Mesenchymal stem cell (in vitro differentiated cells and primary cell): ENCODE measurements at regions not wholly inside any gene's neighbourhood (a gene's known extent, or its start where the extent isn't known, plus 50 kb on each side); places are given as distances from the start of the nearest gene placed in this dataset.

Experiments
- DNase-seq: peaks from one replicate; pipeline ENCODE4 v3.0.0-alpha.2; 2013
- H2AFZ ChIP-seq: one replicate; pipeline ENCODE4 v1.6.1; 2013; ENCODE audit warnings: low read depth, mild to moderate bottlenecking, control low read depth, inconsistent platforms, low read length, moderate library complexity
- H2AK5ac ChIP-seq: 2 replicates; pipeline ENCODE4 v1.6.1; 2013; ENCODE audit warnings: low read length, moderate library complexity, mild to moderate bottlenecking, inconsistent platforms; ENCODE audit not compliant: severe bottlenecking
- H2BK120ac ChIP-seq: one replicate; pipeline ENCODE4 v1.6.1; 2013; ENCODE audit warnings: low read depth, mild to moderate bottlenecking, inconsistent platforms, low read length, moderate library complexity
- H2BK12ac ChIP-seq, 2 experiments: one replicate each; pipeline ENCODE4 v1.6.1; 2013; ENCODE audit warnings: inconsistent platforms in 2 of 2, low read length in 2 of 2, mild to moderate bottlenecking in 2 of 2, moderate library complexity in 2 of 2, control low read depth in 1 of 2
- H2BK15ac ChIP-seq: one replicate; pipeline ENCODE4 v1.6.1; 2013; ENCODE audit warnings: mild to moderate bottlenecking, low read depth, inconsistent platforms; ENCODE audit not compliant: poor library complexity, severe bottlenecking
- H2BK5ac ChIP-seq: 2 replicates; pipeline ENCODE4 v1.6.1; 2013; ENCODE audit warnings: low read depth, mild to moderate bottlenecking, low read length, control low read depth, inconsistent platforms; ENCODE audit not compliant: poor library complexity, severe bottlenecking
- H3K14ac ChIP-seq, 2 experiments: one replicate each; pipeline ENCODE4 v1.6.1; 2013; ENCODE audit warnings: inconsistent platforms in 2 of 2, low read length in 2 of 2, control low read depth in 1 of 2, mild to moderate bottlenecking in 1 of 2, moderate library complexity in 1 of 2
- H3K18ac ChIP-seq, 2 experiments: one replicate each; pipeline ENCODE4 v1.6.1; 2013; ENCODE audit warnings: inconsistent platforms in 2 of 2, low read length in 2 of 2, control low read depth in 1 of 2, low read depth in 1 of 2, mild to moderate bottlenecking in 1 of 2
- H3K23ac ChIP-seq, 2 experiments: one replicate each; pipeline ENCODE4 v1.6.1; 2013; ENCODE audit warnings: inconsistent platforms in 2 of 2, low read length in 2 of 2, mild to moderate bottlenecking in 2 of 2, moderate library complexity in 2 of 2, control low read depth in 1 of 2
- H3K27ac ChIP-seq: 2 replicates; pipeline ENCODE4 v1.5.1; 2013; ENCODE audit warnings: mild to moderate bottlenecking, moderate library complexity, low read length, control low read depth, inconsistent platforms; ENCODE audit not compliant: poor library complexity, severe bottlenecking
- H3K27me3 ChIP-seq, 2 experiments: 2 replicates each; pipeline versions ENCODE4 v1.6.1 to v1.7.0; 2013; ENCODE audit warnings: low read length in 2 of 2, mild to moderate bottlenecking in 2 of 2, moderate library complexity in 2 of 2, control low read depth in 1 of 2, inconsistent platforms in 1 of 2; ENCODE audit not compliant: control insufficient read depth in 1 of 2, insufficient read depth in 1 of 2
- H3K36me3 ChIP-seq, 2 experiments: 2 replicates each; pipeline versions ENCODE4 v1.6.1 to v1.7.0; 2013; ENCODE audit warnings: low read length in 2 of 2, control low read depth in 1 of 2, inconsistent platforms in 1 of 2, low read depth in 1 of 2, mild to moderate bottlenecking in 1 of 2; ENCODE audit not compliant: insufficient read depth in 2 of 2, control insufficient read depth in 1 of 2
- H3K4ac ChIP-seq, 2 experiments: one replicate each; pipeline ENCODE4 v1.6.1; 2013; ENCODE audit warnings: inconsistent platforms in 2 of 2, low read length in 2 of 2, mild to moderate bottlenecking in 2 of 2, moderate library complexity in 2 of 2, control low read depth in 1 of 2, low read depth in 1 of 2
- H3K4me1 ChIP-seq: 2 replicates; pipeline ENCODE4 v1.6.1; 2013; ENCODE audit warnings: low read depth, low read length, control low read depth; ENCODE audit not compliant: control insufficient read depth, insufficient read depth
- H3K4me2 ChIP-seq: 2 replicates; pipeline ENCODE4 v1.6.1; 2013; ENCODE audit warnings: low read length, mild to moderate bottlenecking, inconsistent platforms; ENCODE audit not compliant: poor library complexity, severe bottlenecking
- H3K4me3 ChIP-seq, 2 experiments: 2 replicates each; pipeline versions ENCODE4 v1.5.1 to v1.7.0; 2013; ENCODE audit warnings: low read length in 2 of 2, mild to moderate bottlenecking in 2 of 2, control low read depth in 1 of 2, low read depth in 1 of 2; ENCODE audit not compliant: insufficient read depth in 1 of 2
- H3K79me1 ChIP-seq: replicated peaks from 2 replicates; pipeline ENCODE4 v1.6.1; 2013; ENCODE audit warnings: mild to moderate bottlenecking, control low read depth, low read length, inconsistent platforms; ENCODE audit not compliant: poor library complexity, severe bottlenecking
- H3K9ac ChIP-seq: 2 replicates; pipeline ENCODE4 v1.7.0; 2013; ENCODE audit warnings: mild to moderate bottlenecking, low read length, moderate library complexity
- H3K9me3 ChIP-seq: 2 replicates; pipeline ENCODE4 v1.7.0; 2013; ENCODE audit warnings: mild to moderate bottlenecking, low read length; ENCODE audit not compliant: control insufficient read depth
- H4K8ac ChIP-seq: one replicate; pipeline ENCODE4 v1.6.1; 2013; ENCODE audit warnings: inconsistent platforms, mild to moderate bottlenecking, low read length, moderate library complexity
- H4K91ac ChIP-seq: one replicate; pipeline ENCODE4 v1.6.1; 2013; ENCODE audit warnings: mild to moderate bottlenecking, low read length, inconsistent platforms
- WGBS: methylation state at CpG from one replicate; pipeline ENCODE4 v1.1.7; 2013; ENCODE audit warnings: mixed read lengths; 5-methylcytosine and 5-hydroxymethylcytosine counted together

DNA sequence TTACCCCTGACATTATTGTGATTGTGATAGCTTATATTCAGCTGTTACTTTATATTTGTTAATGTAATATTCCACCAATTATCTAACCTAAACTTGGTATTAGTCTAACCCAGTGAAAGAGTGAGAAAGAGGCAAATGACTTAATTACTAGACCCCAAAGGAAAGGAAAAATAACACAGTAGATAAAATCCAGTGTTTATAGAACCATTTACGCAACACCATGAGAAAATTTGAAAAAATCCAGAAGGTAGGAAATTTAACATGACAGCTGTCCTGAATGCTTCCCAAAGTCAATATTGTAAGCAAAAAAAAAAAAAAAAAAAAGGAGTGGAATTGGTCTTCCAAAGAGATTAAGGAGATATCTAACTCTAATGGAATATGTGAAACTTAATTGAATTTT is 741.5 kb upstream of the GHITM start:
- no peak overlapping the region for H3K23ac ChIP-seq
- H2AK5ac ChIP-seq: no peak overlapping the region
- no peak overlapping the region for H4K91ac ChIP-seq
- no peak overlapping the region for H3K14ac ChIP-seq
- H3K18ac ChIP-seq: no peak overlapping the region
- H3K36me3 ChIP-seq: no peaks in the 10 kb centered on the region
- H3K9me3 ChIP-seq: peaks cover 7% of the 10 kb centered on the region
- no peak overlapping the region for H2BK12ac ChIP-seq
- H2BK120ac ChIP-seq: no peak overlapping the region
- no peak overlapping the region for H2BK5ac ChIP-seq
- H3K4me1 ChIP-seq: no peaks in the 10 kb centered on the region
- DNase-seq: no peak
- H3K4ac ChIP-seq: no peak overlapping the region
- no peak overlapping the region for H2AFZ ChIP-seq
- no peak overlapping the region for H4K8ac ChIP-seq
- no CpG with 5 or more reads among the region's 1 CpG for WGBS
- H3K27me3 ChIP-seq: no peaks in the 10 kb centered on the region
- no peak overlapping the region for H3K4me3 ChIP-seq
- no peak overlapping the region for H3K27ac ChIP-seq
- no peak overlapping the region for H3K4me2 ChIP-seq
- H3K79me1 ChIP-seq: no peaks in the 10 kb centered on the region
- no peak overlapping the region for H2BK15ac ChIP-seq
- H3K9ac ChIP-seq: no peak overlapping the region

GRCh38 chr10:83410570-83410969 is 728.7 kb upstream of the GHITM start:
- H3K27me3 ChIP-seq: no peaks in the 10 kb centered on the region
- H3K14ac ChIP-seq: no peak overlapping the region
- H3K4me1 ChIP-seq: no peaks in the 10 kb centered on the region
- no peak overlapping the region for H2AFZ ChIP-seq
- no peak overlapping the region for H2BK12ac ChIP-seq
- H3K4ac ChIP-seq: no peak overlapping the region
- H4K8ac ChIP-seq: no peak overlapping the region
- H2AK5ac ChIP-seq: no peak overlapping the region
- no peak overlapping the region for H2BK120ac ChIP-seq
- H3K9ac ChIP-seq: no peak overlapping the region
- H2BK5ac ChIP-seq: peak overlapping the region; percentile 44
- no peak overlapping the region for H3K4me3 ChIP-seq
- DNase-seq: no peak
- no peak overlapping the region for H3K23ac ChIP-seq
- H4K91ac ChIP-seq: no peak overlapping the region
- no CpG with 5 or more reads among the region's 2 CpGs for WGBS
- no peak overlapping the region for H3K4me2 ChIP-seq
- H3K27ac ChIP-seq: no peak overlapping the region
- no peaks in the 10 kb centered on the region for H3K36me3 ChIP-seq
- H3K79me1 ChIP-seq: no peaks in the 10 kb centered on the region
- H3K9me3 ChIP-seq: no peaks in the 10 kb centered on the region
- no peak overlapping the region for H3K18ac ChIP-seq
- no peak overlapping the region for H2BK15ac ChIP-seq

DNA sequence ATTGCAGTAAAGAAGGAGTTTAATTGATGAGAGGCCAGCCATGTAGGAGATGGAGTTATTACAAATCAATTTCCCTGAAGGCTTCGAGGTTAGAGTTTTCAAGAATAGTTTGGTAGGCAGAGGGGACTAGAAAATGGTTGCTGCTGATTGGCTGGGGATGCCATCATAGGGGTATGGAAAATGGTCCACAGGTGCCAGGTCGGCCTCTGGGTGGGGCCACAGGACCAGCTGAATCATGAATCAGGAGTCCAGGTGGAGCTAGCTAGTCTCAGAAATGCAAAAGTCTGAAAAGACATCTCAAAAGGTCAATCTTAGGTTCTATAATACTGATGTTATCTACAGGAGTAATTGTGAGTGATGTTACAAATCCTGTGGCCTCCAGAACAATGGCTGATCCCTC is 714.0 kb upstream of the GHITM start:
- no peaks in the 10 kb centered on the region for H3K36me3 ChIP-seq
- H3K4ac ChIP-seq: no peak overlapping the region
- no peak for DNase-seq
- H3K14ac ChIP-seq: no peak overlapping the region
- no peak overlapping the region for H3K4me3 ChIP-seq
- H2BK15ac ChIP-seq: no peak overlapping the region
- H3K4me1 ChIP-seq: no peaks in the 10 kb centered on the region
- H3K23ac ChIP-seq: no peak overlapping the region
- H2BK5ac ChIP-seq: no peak overlapping the region
- H2BK120ac ChIP-seq: no peak overlapping the region
- no peaks in the 10 kb centered on the region for H3K79me1 ChIP-seq
- H2AK5ac ChIP-seq: no peak overlapping the region
- H3K18ac ChIP-seq: no peak overlapping the region
- H2BK12ac ChIP-seq: no peak overlapping the region
- H3K9ac ChIP-seq: no peak overlapping the region
- H3K9me3 ChIP-seq: peaks cover 7% of the 10 kb centered on the region
- H4K91ac ChIP-seq: no peak overlapping the region
- no peak overlapping the region for H3K27ac ChIP-seq
- H3K27me3 ChIP-seq: no peaks in the 10 kb centered on the region
- no peak overlapping the region for H2AFZ ChIP-seq
- H4K8ac ChIP-seq: no peak overlapping the region
- H3K4me2 ChIP-seq: no peak overlapping the region
- 87% methylated on average over 2 of the region's 2 CpGs for WGBS

DNA sequence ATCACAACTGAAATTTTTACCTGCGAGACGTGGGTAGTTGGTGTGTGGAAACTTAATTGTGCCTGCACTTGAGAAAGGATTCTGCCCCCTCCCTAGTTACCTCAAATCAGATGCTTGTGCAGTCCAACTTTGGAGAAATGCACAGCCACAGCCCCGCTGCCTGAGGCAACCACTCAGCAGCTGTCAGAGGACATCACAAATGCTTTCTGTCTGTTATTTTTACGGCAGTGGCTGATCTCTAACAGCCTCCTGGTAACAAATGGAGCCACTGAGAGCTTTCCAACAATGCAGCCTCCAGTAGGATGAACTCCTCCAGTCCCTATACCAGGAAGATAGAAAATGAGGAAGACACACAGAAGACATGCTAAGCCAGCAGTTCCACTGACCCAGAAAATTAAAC is 712.2 kb upstream of the GHITM start:
- peak overlapping the region in 1 of 2 experiments; percentile 40 for H3K18ac ChIP-seq
- no peak for DNase-seq
- no peaks in the 10 kb centered on the region for H3K36me3 ChIP-seq
- no peak overlapping the region for H2BK120ac ChIP-seq
- H4K8ac ChIP-seq: no peak overlapping the region
- peak overlapping the region in 1 of 2 experiments; percentile 41 for H3K4ac ChIP-seq
- H2BK5ac ChIP-seq: no peak overlapping the region
- no peaks in the 10 kb centered on the region for H3K4me1 ChIP-seq
- H3K23ac ChIP-seq: no peak overlapping the region
- no peak overlapping the region for H3K27ac ChIP-seq
- H3K9me3 ChIP-seq: peaks cover 7% of the 10 kb centered on the region
- H3K27me3 ChIP-seq: no peaks in the 10 kb centered on the region
- H2BK12ac ChIP-seq: no peak overlapping the region
- H2BK15ac ChIP-seq: no peak overlapping the region
- whole genome bisulfite sequencing: 79% methylated on average over 4 of the region's 4 CpGs
- no peak overlapping the region for H2AFZ ChIP-seq
- no peak overlapping the region for H3K4me2 ChIP-seq
- H3K79me1 ChIP-seq: no peaks in the 10 kb centered on the region
- no peak overlapping the region for H3K14ac ChIP-seq
- no peak overlapping the region for H2AK5ac ChIP-seq
- H3K9ac ChIP-seq: no peak overlapping the region
- H4K91ac ChIP-seq: no peak overlapping the region
- H3K4me3 ChIP-seq: no peak overlapping the region
